Iris pigment epithelial cell (primary cell): ENCODE measurements at regions not wholly inside any gene's neighbourhood (a gene's known extent, or its start where the extent isn't known, plus 50 kb on each side); places are given as distances from the start of the nearest gene placed in this dataset.
"Not testable (repeated sequence)": the region's sequence is repeated elsewhere in the genome, so short reads cannot be mapped to it uniquely, and the experiment has no call there.

ENCODE experiments used
- DNase-seq: peaks from one replicate; pipeline ENCODE4 v3.0.0-alpha.2; 2011; ENCODE audit warnings: low read depth

GRCh38 chr1:145482214-145482860, 56.9 kb upstream of the NBPF20 start:
- not testable (repeated sequence) for DNase-seq

DNA sequence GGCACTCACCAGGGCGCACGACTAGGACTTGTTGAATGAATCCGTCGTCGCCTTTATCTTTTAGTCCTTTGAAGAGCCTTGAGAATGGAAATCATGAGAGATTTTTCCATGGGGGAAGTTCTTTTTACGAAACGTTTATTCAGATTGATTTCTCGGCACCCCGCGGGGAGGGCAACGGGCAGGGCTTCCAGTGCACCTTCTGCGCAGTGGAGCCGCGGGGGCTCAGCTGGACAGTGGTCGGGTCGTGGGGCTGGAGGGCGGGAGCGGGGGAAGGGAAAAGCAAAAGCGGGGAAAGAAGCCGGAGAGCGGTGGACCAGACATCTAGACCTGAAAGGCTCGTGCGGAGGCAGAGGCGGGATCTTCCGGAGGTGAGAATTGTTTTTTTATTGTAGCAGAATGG, 50.6 kb upstream of the NBPF20 start:
- not testable (repeated sequence) for DNase-seq

DNA sequence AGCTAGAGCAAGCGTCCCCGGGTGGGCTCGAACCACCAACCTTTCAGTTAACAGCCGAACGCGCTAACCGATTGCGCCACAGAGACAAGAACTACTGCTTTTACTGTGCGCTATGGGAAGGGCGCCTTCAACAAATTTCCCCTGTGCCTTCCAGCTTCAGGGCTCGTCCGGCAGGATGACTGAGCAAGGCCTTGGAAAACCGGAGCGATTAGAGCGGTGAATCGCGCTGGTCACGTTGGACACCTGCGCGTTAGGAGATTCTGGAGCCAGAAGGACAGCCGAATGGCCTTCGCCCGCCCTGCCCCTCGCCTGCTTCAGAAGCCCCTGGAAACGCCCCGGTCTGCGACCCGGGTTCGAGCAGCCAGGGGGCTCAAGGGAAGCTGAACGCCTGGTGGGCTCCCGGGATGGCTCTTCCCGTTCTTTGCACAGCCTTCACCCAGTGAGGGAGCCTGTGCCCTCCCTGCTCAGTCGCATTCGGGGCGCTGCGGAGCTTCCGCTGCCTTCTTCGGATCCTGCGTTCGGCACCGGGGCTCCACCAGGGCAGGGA, 50.0 kb upstream of the NBPF20 start:
- DNase-seq, result peak; percentile 28
